Anterior cingulate cortex (tissue), 58 donors: ENCODE measurements at regions not wholly inside any gene's neighbourhood (a gene's known extent, or its start where the extent isn't known, plus 50 kb on each side); places are given as distances from the start of the nearest gene placed in this dataset.
"Not testable (repeated sequence)": the region's sequence is repeated elsewhere in the genome, so short reads cannot be mapped to it uniquely, and the experiment has no call there.

Source experiments
- DNase-seq, 58 donors: peaks; one replicate each; lab custom pipeline; 2025; lab: John Stamatoyannopoulos, UW

DNA sequence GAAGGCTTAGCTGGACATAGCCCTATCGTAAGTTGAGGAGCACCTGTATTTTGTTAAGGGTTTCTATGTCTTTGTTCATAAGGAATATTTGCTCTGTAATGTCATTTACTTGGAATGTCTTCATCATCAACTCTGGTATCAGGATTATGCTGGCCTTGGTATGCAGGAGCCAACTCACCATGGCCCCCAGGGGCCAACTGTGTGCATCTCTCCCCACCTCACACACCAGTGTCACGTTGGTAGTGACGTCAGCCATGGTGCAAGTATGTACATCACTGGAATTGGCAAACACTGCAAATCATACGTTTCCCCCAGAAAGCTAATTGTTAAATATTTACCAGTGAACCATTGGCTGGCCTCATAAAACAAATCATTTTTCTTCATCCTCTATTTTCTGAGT lies 70.8 kb downstream of the YTHDF1 start:
- DNase-seq = no peak

- DNase-seq = no peak
These were observed 73.0 kb downstream of the YTHDF1 start for GRCh38 chr20:63142933-63143332.

- DNase-seq = no peak
These were observed 74.4 kb downstream of the YTHDF1 start for GRCh38 chr20:63141531-63141930.

- DNase-seq = no peak
These were observed 75.2 kb downstream of the YTHDF1 start for GRCh38 chr20:63140514-63141433.

- DNase-seq = no peak
These were observed 76.1 kb downstream of the YTHDF1 start for GRCh38 chr20:63139837-63140236.

GRCh38 chr20:63139356-63139755 lies 76.6 kb downstream of the YTHDF1 start:
- no peak for DNase-seq

DNA sequence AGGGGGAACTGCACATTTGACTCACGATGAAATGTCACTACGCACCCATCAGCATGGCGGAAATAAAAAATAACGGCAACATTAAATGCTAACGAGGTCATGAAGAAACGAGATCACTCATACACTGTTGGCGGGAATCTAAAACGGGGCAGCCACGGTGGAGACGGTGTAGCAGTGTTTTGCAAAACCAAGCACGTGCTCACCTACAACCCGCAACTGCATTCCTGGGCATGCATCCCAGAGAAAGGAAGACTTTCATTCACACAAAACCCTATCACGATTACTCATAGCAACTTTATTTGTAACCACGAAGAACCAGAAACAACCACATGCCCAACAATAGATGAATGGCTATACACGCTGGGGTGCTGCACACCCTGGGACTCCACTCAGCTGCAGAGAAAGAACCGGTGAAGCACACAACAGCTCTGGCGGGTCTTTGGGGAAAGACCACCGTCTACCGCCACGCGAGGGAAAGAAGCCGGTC lies 77.0 kb downstream of the YTHDF1 start:
- DNase-seq = no peak

DNA sequence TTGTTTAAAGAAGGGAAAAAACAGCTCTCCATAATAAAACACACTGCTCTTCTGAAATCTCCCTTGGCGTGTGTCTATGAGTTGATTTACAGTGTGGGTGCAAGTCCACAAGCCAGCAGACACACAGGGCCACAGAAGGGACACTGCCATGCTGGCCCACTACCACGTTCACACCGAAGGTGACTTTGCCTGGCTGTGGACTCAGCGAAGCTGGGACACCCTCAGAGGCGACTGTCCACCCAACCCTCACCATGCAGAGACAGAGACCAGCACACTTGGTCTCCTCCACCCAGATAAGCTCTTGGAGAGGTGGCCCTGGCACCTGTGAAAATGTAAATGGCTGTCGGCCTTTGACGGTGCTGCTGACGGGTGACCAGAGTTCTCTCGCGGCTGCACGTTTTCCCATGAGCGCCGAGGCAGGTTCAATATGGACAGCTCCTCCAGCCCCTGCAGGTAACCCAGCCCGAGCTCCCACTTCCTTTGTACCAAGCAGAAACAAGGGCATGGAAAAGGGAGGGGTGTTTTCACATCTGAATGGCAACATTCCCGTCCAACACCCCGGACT lies 78.0 kb downstream of the YTHDF1 start:
- DNase-seq = no peak

DNA sequence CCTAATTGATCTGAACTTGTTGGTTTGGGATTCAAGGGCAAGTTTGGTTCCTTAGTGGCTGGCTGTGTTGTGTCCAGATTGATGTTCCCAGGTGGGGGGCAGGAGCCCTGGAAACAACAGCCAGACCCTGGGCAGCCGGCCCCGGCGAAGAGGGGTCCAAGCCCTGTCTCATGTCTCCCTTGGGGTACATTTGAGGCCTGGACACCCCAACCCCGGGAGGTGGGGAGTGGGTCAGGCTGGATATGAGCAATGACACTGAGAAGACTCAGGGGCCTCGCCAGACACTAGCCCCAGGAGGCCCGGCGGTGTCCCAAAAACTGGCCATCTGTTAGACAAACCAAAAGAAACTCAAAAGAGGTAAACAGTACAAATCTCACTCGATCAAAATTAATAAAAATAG lies 79.6 kb downstream of the YTHDF1 start:
- no peak for DNase-seq

- DNase-seq = no peak
These were observed 80.5 kb downstream of the YTHDF1 start for GRCh38 chr20:63135411-63135810.

- not testable (repeated sequence) for DNase-seq
These were observed 81.1 kb downstream of the YTHDF1 start for GRCh38 chr20:63134711-63135361.

DNA sequence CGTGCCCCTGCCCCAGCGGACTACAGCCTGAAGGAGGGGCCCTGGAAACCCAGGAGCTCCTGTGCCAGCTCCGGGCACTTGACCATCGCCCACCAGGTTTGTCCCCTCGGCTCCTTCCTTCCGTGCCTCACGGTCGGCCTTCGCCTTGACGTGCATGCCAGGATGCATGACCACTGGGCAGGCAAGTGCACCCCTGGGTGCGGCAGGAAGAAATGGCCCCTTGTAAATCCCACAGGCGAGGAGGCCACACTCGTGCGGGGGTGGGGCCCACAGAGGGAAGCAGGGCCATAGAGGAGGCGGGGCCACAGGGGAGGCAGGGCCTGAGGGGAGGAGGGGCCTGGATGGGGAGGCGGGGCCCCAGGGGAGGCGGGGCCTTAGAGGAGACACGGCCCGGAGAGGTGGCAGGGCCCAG lies 81.7 kb downstream of the YTHDF1 start:
- no peak for DNase-seq

DNA sequence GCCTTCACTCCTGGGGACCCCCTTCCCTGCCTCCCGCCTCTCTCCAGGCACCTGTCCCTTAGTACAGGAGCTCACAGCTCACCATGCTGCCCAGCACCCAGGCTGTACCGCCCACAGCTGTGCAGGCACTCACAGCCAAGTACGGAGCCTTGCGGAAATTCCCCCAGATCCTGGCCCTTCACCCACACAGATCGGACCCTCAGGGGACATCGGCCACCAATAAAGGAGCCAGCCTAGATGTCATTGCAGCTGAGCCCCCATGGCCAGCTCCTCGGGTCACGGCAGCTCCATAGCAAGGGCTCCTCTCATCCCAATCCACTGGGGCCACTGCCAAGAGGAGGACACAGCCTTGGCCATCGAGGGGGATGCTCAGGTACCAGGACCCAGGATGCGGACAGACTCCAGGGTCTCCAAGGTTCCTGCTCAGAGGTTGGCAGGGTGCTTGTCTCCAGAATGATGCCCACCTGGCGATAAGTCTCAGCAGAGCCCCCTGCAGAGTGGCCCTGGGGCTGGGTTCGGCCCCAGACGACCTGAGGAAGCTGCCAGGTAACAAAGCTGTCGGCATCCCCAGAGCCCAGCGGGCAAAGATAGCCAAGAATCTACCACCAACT lies 82.3 kb downstream of the YTHDF1 start:
- no peak for DNase-seq

DNA sequence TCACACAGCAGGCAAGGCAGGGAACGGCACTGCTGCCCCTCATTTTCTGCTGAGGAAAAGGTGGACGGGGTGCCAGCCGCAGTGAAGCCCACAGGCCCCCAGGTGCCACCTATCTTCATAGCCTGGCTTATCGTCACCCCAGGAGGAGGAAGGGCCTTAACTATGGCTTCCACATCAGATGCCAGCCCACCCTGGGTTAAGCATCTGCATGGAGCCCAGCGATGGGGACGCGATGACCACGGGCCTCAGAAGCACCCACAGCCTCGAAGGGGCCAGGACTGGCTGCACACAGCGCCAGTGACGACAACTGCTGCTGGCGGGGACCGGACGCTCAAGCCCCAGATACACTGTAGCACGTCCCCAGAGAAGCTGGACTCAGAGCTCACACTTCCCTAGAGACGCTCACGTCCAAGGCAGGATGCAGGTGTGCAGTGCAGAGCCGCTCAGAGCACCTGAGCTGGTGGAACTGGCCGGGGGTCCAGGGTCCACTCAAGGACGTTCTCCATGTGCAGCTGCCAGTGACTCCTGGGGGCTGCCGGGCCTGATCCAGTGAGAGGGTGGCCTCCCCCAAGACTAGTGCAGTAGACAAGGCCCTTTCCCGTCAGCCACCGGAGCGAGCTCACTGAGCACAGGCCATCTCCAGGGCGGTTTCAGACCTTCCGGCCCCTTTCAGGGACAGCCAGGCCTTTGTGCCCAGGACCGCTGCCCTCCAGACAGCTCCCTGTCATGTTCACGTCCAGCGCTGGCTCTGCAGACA lies 83.0 kb downstream of the YTHDF1 start:
- no peak for DNase-seq

DNA sequence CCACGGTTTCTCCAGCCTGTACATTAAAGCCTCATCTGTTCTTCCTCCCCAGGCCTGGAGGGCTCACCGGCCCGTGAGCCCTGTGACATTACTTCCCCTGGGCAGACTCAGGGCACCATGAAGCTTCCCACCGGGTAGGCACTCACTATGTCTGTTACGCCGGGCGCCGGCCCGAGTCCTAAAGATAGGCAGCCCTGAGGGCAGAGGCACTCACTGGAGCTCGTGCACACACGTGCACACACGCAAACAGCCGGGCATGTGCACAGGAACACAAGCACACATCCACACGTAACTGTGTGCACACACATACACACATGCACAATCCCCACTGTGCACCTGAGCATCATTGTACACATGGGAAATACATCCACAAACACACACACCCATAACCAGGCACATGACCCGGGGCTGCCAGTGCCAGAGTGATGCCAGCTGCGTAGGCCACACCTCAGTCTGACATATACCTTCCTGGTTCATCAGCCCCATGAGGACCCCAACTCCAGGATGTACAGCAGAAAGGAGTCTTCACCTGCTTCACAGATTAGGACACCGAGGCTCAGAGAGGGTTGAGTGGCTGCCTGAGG lies 83.7 kb downstream of the YTHDF1 start:
- DNase-seq = no peak

DNA sequence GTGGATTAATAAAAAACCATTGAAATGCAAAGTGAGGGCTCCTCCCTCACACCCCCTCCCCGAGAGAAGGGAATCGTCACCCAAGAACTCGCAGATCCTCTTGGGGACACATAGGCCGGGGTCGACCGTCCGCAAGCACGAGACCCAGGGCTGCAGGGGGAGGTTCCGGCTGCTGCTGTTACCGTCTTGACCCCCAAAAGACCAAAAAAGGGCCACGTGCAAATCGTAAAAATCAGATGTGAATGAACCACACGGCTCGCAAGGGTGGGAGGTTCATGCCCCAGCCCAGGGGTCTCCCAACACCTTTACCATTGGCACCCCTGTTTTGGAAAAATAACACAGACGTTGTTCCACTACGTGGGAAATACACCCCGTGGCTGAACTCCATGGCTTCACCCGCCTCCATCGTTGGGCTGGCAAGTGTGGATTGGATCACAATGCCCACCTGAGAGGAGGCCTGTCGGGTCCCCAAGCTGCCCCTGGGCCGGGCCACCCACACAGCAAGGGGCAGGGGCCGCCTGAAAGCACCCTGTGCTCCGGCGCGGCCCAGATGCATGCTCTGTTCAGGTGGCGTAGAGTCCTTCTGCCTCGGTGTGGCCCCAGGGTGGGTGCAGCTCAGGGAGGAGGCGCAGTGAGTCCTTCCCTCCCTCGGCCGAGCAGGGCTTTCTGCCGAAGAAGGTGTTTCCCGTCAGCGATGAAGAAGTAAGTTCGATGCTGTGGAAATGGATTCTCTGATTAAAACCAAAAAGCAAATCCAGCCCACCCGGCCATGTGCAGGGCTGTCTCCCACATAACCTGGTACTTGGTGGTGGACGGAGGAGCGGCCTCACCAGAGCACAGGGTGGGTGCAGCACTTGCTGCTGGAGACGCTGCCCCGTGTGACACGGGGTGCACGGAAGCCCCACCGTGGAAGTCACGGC lies 85.0 kb downstream of the YTHDF1 start:
- no peak for DNase-seq

DNA sequence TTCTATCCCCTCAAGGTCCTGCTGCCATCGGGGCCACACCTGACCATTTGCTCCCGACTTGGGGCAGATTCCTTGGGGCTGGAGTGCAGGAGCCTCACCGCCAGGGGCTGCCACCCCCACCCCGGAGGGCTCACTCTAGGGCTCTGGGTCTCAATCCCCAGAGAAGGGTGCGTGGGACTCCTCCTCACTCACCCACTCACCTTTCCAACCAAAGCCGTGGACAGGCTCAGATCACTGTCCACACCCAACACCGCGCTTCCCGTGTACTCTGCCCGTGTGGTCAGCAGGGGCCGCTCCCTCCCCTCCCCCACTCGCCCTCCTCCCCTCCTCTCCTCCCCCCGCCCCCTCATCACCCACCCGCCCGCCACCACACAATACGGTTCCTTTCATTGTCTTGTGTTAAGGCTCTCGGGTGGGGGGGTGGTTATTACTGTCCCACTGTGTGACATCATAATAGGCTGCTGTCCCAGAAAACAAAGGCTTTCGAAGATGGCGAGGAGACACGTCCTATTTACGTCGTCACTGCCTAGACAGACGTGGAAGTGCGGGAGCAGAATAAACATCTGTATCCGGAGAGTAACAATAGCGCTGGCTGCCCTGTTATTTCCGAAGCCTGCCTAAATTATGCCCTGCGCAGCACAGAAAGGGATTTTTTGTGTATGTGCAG lies 85.8 kb downstream of the YTHDF1 start:
- DNase-seq = peak in 2 of 58 donors; percentile 3 to 33

GRCh38 chr20:63129376-63129965 lies 86.5 kb downstream of the YTHDF1 start:
- no peak for DNase-seq
